ENCODE measurements at regions not wholly inside any gene's neighbourhood (a gene's known extent, or its start where the extent isn't known, plus 50 kb on each side); places are given as distances from the start of the nearest gene placed in this dataset.

- TF ChIP-seq CTCF (conservative IDR thresholded peaks at IDR 0.05), result no peak
These were observed 59.3 kb upstream of the MAGED1 start for GRCh38 chrX:51834076-51834475.

GRCh38 chrX:51836823-51837222, 56.6 kb upstream of the MAGED1 start:
- TF ChIP-seq CTCF (conservative IDR thresholded peaks at IDR 0.05), result no peak
- no peak overlapping the region for H3K27ac ChIP-seq

More at GRCh38 chrX:51834076-51834475, 59.3 kb upstream of the MAGED1 start:
- no peak overlapping the region for H3K27ac ChIP-seq

GRCh38 chrX:51837451-51837850, 56.0 kb upstream of the MAGED1 start:
- no peak for TF ChIP-seq CTCF (conservative IDR thresholded peaks at IDR 0.05)
- H3K27ac ChIP-seq, result no peak overlapping the region

GRCh38 chrX:51837921-51838320, 55.5 kb upstream of the MAGED1 start:
- no peak for TF ChIP-seq CTCF (conservative IDR thresholded peaks at IDR 0.05)
- no peak overlapping the region for H3K27ac ChIP-seq

All from VCaP (cell line).